ENCODE measurements at regions not wholly inside any gene's neighbourhood (a gene's known extent, or its start where the extent isn't known, plus 50 kb on each side); places are given as distances from the start of the nearest gene placed in this dataset.

- TF ChIP-seq CTCF (IDR thresholded peaks at IDR 0.05; ENCODE audit: low read depth, low read length, poor library complexity, severe bottlenecking) (no peak), EZH2phosphoT487 (IDR thresholded peaks at IDR 0.05; ENCODE audit: borderline replicate concordance, low read length) (no peak)
Measured at GRCh38 chr7:54037873-54038272, 504.3 kb upstream of the VSTM2A start.

Measured in DOHH2 (cell line).